Fibroblast of skin of left quadriceps (primary cell): ENCODE measurements at regions not wholly inside any gene's neighbourhood (a gene's known extent, or its start where the extent isn't known, plus 50 kb on each side); places are given as distances from the start of the nearest gene placed in this dataset.

Experiments used
- DNase-seq, 2 experiments: peaks; one replicate each; pipeline ENCODE4 v3.0.0-alpha.2; 2013; ENCODE audit warnings: low read depth in 2 of 2

- DNase-seq, result no peak
Observed at GRCh38 chr6:14274546-14275492, 157.2 kb downstream of the CD83 start.

- no peak for DNase-seq
Observed at GRCh38 chr6:14275493-14275851, 157.9 kb downstream of the CD83 start.

- DNase-seq, result no peak
Observed at GRCh38 chr6:14276071-14276470, 158.5 kb downstream of the CD83 start.

GRCh38 chr6:14276667-14277404, 159.3 kb downstream of the CD83 start:
- DNase-seq, result no peak

GRCh38 chr6:14277405-14277930, 159.9 kb downstream of the CD83 start:
- no peak for DNase-seq

GRCh38 chr6:14278006-14278405, 160.4 kb downstream of the CD83 start:
- no peak for DNase-seq

- DNase-seq, result no peak
Observed at GRCh38 chr6:14278446-14278845, 160.9 kb downstream of the CD83 start.

- no peak for DNase-seq
Observed at GRCh38 chr6:14280006-14280510, 162.5 kb downstream of the CD83 start.

- no peak for DNase-seq
Observed at GRCh38 chr6:14280766-14281293, 163.3 kb downstream of the CD83 start.

- DNase-seq, result no peak
Observed at GRCh38 chr6:14281811-14282660, 164.5 kb downstream of the CD83 start.

GRCh38 chr6:14282854-14283505, 165.4 kb downstream of the CD83 start:
- no peak for DNase-seq

- no peak for DNase-seq
Observed at GRCh38 chr6:14283600-14284235, 166.1 kb downstream of the CD83 start.

GRCh38 chr6:14284969-14285590, 167.5 kb downstream of the CD83 start:
- DNase-seq, result no peak

- peak; percentile 89 for DNase-seq
Observed at GRCh38 chr6:14286144-14286543, 168.6 kb downstream of the CD83 start.

- DNase-seq, result no peak
Observed at GRCh38 chr6:14286634-14287428, 169.3 kb downstream of the CD83 start.

- no peak for DNase-seq
Observed at GRCh38 chr6:14287707-14288106, 170.1 kb downstream of the CD83 start.

GRCh38 chr6:14288910-14289309, 171.3 kb downstream of the CD83 start:
- no peak for DNase-seq

GRCh38 chr6:14290041-14290771, 172.6 kb downstream of the CD83 start:
- no peak for DNase-seq
